HG02981 (cell line): ENCODE measurements at regions not wholly inside any gene's neighbourhood (a gene's known extent, or its start where the extent isn't known, plus 50 kb on each side); places are given as distances from the start of the nearest gene placed in this dataset.
"Not testable (repeated sequence)": the region's sequence is repeated elsewhere in the genome, so short reads cannot be mapped to it uniquely, and the experiment has no call there.

Experiments
- ATAC-seq: cut with Tn5 transposase; IDR thresholded peaks from one replicate; pipeline ENCODE4 v1.9.1; 2021; ENCODE audit warnings: mild to moderate bottlenecking, moderate library complexity; ENCODE audit not compliant: unreplicated experiment

DNA sequence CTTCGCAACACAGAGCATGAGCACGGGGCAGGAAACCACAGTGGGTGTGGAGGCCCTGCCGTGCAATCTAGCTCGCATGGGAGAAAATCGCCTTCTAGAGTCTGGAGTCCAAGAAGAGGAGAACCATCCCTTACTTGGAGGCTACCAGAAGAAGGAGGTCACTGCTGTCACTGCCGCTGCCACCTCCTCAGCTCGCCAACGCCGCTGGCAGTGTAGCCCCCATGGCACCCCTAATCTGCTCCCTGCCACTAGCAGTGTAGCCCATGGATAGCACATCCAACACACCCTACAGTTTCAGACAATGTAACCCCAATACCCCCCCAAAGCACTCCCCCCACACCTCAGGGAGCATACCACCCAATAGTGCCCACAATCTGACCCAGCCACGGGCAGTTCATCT, 438.0 kb upstream of the ZNF337 start:
- no peak for ATAC-seq

DNA sequence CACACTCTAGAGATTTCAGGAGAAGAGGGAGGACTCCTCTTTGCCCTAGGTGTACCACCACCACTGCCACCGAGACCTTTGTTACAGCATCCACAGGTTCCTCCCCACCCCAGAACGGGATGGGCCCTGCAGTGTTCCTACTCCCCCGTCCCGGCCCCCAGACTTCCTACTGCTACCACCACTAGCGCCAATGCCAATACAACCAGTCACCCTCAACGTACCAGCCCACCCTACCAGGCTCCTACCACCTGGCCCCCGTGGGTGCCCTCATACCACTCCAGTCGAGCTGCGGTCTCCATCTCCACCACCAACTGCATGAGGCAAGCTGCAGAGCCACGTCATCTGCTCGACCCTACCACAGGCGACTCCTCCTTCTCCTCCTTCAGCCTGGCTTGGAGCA, 437.1 kb upstream of the ZNF337 start:
- not testable (repeated sequence) for ATAC-seq

DNA sequence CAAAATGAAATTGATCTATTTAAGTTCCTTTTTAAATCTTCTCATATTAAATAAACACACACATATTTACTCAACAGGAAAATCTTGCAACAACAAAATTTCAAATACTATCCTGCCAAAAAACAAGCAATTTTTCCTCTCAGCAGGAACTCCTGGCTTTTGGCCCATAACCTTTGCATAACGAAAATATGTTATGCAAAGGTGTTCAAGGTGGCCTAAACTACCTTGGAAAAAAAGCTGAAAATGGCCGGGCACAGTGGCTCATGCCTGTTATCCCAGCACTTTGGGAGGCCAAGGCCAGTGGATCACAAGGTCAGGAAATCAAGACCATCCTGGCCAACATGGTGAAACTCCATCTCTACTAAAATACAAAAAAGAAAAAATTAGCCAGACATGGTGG, 424.3 kb upstream of the ZNF337 start:
- ATAC-seq: not testable (repeated sequence)

DNA sequence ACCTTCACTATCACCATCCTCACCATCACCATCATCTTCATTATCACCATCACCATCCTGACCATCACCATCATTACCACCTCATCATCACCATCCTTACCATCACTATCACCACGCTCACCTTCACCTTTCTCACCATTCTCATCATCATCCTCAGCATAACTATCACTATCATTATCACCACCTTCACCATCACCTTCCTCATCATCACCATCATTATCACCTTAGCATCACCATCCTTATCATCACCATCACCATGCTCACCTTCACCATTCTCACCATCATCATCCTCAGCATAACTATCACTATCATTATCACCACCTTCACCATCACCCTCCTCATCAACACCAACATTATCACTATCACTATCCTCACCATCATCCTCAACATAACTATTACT, 397.8 kb upstream of the ZNF337 start:
- ATAC-seq: not testable (repeated sequence)

DNA sequence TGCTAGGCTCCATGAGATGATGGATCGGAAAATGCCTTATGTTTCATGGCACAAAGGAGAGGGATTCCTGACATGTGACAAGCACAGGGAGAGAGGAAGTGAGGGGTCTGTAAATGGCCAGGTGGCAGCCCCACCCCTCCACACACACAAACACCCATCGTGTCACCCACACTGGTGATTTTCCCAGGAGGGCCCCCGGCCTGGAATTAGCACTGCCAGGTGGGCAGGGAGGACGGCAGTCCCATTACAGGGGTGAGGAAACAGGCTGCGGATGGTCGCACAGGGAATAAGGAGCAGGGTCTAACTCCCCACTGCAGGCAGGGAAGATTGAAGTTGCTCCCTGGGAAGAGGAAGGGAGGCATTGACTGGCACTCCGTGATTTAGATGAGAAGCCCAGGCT, 395.3 kb upstream of the ZNF337 start:
- ATAC-seq: not testable (repeated sequence)

- not testable (repeated sequence) for ATAC-seq
Observed at GRCh38 chr20:26086195-26086594, 389.5 kb upstream of the ZNF337 start.

GRCh38 chr20:26073972-26074371, 377.3 kb upstream of the ZNF337 start:
- not testable (repeated sequence) for ATAC-seq

DNA sequence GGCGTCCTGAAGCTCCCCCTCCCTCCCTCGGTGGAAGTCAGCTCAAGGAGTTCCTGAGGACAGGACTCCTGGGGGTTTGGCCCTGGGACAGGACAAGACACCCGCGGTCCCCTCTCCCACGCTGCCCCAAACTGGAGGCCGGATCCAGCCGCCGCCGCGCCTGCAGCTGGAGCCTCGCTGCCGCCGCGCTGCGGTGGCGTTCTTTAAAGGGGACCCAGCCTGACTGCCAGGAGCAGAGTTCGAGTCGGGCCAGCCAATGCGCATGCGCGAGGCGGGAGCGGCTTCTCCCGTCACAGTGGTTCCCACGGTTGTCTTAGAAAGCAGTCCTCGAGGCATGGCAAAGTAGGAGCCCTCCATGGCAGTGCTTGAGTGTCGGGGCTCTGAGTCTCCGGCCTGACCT, 362.7 kb upstream of the ZNF337 start:
- ATAC-seq: not testable (repeated sequence)

DNA sequence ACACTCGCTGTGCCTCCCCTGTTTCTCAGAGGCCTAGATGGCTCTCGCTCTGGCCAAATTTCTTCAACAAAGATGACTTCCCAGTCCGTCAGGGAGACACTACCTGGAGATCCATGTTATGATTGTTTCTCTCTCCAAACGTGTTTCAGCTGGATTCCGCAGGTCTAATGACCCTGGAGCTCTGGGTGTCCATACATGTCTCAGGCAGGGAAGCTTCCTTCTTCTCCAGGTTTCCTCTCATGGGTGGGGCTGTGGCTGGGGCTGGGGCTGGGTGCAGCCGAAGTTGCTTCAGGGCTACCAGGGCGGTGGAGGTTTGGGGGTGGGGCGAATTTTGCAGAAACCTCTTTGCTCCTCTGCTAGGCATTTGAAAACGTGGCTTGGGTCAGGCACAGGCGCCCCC, 361.8 kb upstream of the ZNF337 start:
- ATAC-seq: not testable (repeated sequence)

DNA sequence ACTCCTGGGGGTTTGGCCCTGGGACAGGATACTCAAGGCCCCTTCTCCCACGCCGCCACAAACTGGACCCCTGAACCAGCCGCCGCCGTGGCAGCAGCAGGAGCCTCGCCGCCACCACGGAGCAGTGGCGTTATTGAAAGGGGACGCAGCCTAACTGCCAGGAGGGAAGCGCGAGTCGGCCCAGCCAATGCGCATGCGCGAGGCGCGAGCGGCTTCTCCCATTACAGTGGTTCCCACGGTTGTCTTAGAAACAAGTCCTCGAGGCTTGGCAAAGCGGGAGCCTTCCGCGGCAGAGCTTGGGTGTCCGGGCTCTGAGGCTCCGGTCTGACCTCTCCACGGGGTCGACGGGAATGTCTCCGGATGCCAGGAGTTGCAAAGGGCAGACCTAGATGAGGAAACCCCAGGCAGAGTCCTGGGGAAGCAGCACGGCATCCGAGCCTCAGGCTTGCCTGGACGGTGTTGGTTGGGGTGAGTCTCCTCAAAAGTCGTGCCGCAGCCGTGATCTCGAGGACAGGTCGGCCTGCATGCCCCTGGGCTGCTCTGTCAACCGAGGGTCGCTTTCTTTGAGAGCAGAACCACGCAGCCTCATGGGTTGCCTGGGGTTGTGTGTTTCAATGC, 360.6 kb upstream of the ZNF337 start:
- ATAC-seq: not testable (repeated sequence)

DNA sequence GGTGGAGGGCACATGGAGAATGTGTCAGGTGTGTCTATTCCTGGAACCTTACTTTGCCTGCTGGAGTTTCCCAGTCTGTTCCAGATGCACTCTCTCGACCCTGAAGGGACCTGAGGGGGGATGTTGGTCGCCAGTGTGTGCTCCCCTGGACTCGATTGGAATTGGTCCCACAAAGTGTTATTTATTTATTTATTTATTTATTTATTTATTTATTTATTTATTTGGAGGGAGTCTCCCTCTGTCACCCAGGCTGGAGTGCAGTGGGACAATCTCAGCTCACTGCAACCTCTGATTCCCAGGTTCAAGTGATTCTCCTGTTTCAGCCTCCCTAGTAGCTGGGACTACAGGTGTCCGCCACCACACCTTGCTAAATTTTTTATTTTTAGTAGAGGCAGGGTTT, 329.1 kb upstream of the ZNF337 start:
- not testable (repeated sequence) for ATAC-seq

- not testable (repeated sequence) for ATAC-seq
Observed at GRCh38 chr20:26010942-26011276, 314.3 kb upstream of the ZNF337 start.

GRCh38 chr20:26010224-26010941, 313.7 kb upstream of the ZNF337 start:
- ATAC-seq: not testable (repeated sequence)

GRCh38 chr20:26009402-26010223, 313.0 kb upstream of the ZNF337 start:
- not testable (repeated sequence) for ATAC-seq

GRCh38 chr20:26008026-26008425, 311.4 kb upstream of the ZNF337 start:
- not testable (repeated sequence) for ATAC-seq

DNA sequence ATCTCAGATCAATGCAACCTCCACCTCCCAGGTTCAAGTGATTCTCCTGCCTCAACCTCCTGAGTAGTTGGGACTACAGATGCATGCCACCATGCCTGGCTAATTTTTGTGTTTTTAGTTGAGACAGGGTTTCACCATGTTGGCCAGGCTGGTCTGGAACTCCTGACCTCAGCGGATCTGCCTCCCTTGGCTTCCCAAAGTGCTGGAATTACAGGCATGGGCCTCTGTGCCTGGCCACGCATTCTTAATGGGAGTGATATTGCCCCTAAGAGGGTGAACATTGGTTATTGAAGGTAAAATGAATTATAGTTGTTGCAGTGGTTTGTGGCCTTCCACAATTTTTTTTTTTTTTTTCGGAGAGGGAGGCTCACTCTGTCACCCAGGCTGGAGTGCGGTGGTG, 309.5 kb upstream of the ZNF337 start:
- not testable (repeated sequence) for ATAC-seq

- ATAC-seq: not testable (repeated sequence)
Observed at GRCh38 chr20:26003959-26004358, 307.3 kb upstream of the ZNF337 start.

DNA sequence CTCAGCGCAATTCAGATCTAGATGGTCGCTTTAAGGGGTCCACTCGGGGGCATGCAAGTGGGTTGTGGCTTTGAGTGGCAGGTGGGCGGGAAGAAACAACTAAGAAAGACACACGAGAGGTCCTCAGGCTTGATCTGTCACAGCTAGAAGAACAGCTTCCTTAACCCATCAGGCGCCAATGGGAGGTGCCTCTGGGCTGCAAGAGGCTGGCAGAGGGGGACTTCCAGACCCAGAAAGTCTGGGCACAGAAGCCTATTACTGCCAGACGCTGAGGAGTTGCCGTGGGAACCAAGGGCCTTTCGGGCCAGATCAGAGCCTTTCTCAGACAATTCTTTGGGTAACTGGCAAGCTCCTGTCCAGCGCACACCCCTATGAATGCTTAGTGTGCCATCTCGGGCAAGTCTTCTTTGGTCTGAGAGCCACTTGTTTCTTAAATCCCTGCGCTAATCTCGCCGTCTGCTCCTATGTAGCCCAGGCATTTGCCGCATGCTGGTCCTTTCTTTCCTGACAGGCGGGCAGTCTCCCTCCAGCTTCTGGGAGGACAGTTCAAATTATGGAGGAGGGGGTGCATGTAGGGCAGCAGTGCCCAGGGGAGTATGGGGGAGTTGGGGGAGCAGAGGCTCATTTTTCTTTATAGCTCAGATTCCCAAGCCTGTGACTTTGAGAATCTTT, 300.9 kb upstream of the ZNF337 start:
- ATAC-seq: not testable (repeated sequence)

- no peak for ATAC-seq
Observed at GRCh38 chr20:25992146-25992545, 295.5 kb upstream of the ZNF337 start.

- no peak for ATAC-seq
Observed at GRCh38 chr20:25991756-25992130, 295.1 kb upstream of the ZNF337 start.

GRCh38 chr20:25991051-25991755, 294.6 kb upstream of the ZNF337 start:
- no peak for ATAC-seq
